Middle frontal gyrus (tissue), 1 donor: ENCODE measurements at regions not wholly inside any gene's neighbourhood (a gene's known extent, or its start where the extent isn't known, plus 50 kb on each side); places are given as distances from the start of the nearest gene placed in this dataset.

Source experiments
- DNase-seq: peaks from one replicate; pipeline ENCODE4 v3.0.0-alpha.2; 2015; ENCODE audit warnings: low spot score; ENCODE audit errors: extremely low spot score

DNA sequence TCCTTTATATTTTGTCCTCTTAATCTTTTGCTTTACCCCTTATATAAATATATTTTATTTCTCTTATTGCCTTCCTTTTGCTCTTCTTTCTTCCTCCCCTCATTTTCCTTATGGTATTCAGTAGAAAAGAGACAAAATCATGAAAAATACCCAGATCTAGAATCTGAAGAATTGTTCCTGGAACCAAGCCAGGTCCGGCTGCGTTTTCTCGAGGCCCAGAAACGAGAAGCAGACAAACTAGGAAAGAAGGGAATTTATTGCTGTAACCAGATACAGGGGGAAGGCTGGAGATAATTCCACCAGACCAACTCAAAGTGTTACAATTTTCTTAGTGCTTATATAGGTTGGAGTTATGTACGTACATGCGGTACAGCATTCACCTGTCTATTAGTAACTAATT, 328.7 kb downstream of the GABRG1 start:
- DNase-seq = no peak

GRCh38 chr4:45778514-45778913, 345.3 kb downstream of the GABRG1 start:
- DNase-seq = no peak

DNA sequence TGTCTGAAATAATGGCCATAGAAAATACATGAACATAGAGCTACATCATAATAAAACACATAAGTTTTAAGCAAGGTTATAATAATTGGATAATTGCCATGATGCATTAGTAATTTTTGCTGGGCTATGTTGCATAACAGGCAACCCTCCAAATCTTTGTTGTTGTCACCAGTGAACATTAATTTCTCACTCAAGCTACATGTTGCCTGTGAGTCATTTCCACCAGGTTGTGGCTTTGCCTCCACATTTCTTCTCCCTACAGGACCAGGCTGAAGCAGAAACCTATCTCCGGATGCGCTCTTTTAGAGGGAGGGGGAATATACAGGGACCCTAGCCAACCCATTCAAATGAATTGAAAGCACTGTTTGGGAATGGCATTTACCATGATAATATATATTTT, 347.7 kb downstream of the GABRG1 start:
- DNase-seq = no peak

- no peak for DNase-seq
Measured at GRCh38 chr4:45770958-45771357, 352.9 kb downstream of the GABRG1 start.

DNA sequence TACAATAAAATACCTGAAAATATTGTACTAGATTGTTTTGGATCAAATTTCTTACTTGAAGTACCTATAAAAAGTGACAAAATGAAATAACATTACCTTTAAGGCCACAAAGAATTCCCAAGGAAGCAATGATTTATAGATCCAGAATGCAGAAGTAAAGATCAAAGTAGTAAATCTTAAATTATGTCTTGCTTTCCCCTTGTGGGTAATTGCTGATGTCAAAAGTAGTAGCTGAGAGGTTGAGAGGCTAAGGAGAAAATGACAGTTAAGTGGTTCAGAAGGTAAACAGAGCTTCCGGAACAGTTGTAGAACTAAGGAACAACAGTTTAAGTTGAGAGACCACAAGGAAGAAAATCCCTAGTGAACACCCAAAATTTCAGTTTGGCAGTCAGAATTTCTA, 358.3 kb downstream of the GABRG1 start:
- DNase-seq = no peak

DNA sequence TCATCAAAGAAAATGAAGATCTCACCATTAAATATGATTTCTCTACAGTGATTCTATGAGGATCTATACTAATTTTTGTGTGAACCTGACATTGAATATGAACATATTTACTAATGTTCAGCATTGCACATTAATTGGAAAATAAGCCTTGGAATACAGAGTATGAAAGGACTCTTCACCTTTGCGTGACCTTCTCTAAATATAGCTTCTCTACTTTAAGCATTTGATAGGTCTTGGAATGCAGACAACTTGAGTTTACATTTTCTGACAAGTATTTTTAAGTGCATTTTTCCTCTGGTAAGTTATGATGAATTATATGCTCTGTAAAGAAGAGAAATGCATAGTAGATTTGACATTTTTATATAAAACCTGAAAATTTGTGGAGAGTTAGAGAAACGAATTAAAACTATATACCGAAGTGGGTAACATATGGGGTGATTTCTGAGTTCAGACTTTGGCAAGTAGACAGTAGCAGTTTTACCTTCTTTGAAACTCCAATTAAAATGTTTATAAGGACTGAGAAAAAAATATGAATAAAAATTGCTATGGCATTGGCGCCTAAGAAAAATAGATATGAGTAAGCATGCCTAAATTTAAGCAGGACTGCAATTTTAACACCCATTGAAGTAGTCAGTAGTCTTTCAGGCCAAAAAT, 371.9 kb downstream of the GABRG1 start:
- no peak for DNase-seq

DNA sequence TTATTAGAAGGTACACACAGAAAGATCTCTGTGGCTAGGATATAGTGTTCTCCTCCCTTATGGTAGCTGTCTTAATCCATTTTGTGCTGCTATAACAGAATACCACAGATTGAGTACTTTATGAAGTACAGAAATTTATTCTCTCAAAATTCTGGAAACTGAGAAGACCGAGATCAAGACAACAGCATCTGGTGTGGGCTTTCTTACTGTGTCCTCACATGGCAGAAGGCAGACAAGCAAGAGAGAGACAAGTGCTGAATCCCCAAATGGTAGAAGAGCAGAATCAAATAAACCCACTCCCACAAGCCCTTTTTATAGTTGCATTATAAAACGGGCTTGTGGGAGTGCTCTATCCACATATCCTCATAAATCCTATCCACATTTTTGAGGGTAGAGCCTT, 373.1 kb downstream of the GABRG1 start:
- DNase-seq = no peak

DNA sequence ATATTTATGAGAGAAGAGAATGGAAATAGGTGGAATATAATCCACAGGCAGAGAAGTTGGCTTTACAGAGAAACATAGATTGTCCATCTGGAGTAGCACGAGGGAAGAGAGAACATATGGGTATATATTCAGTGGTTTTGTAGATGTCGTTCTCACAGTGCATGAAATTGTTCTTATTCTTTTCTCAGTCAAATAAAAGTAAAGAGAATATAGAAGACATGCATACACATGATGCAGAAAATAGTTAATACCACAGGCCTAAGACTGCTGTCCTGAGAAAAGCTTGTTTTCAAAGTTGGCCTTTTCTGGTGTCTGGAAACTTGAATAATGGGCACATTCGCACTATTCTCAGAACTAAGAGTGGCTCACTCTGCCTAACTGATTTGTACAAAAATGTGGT, 378.1 kb downstream of the GABRG1 start:
- DNase-seq = no peak

DNA sequence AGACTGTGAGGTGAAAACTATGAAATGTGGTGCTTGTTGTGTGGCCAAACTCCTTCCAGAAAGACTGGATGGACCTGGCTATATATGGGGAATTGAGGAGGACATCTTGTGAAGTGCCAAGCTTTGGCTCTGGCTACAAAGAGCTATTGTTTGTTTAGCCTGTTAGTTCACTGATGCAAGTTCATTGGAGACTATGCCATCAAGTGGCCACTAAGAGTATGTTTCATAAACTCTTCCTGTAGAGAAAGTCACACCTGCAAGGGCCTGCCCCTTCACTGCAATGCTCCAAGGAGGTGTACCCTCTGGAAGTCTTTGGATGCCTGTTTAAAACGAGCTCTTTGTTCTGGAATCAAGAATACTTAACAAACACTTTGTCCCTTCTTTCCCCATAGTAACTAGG, 382.0 kb downstream of the GABRG1 start:
- no peak for DNase-seq

GRCh38 chr4:45732161-45732560, 391.7 kb downstream of the GABRG1 start:
- DNase-seq = no peak

DNA sequence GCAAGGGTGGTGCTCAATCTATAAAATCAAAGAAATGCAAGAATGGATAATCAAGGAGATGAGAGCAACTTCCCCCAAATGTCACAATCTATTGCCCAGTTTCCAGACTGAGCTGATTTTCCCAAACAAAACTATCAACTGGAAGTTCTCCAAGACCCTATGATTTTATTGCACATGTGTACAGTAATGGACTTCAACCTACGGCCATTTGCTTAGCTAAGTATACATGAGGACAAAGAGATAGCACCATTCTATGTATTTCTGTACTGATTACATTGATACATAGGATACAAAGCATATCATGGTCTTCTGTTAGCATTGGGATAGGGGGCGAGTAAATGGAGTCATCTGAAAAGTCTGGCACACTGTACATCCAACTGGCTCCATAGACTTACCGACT, 407.8 kb downstream of the GABRG1 start:
- DNase-seq = no peak

- DNase-seq = no peak
Measured at GRCh38 chr4:45713996-45714395, 409.9 kb downstream of the GABRG1 start.

DNA sequence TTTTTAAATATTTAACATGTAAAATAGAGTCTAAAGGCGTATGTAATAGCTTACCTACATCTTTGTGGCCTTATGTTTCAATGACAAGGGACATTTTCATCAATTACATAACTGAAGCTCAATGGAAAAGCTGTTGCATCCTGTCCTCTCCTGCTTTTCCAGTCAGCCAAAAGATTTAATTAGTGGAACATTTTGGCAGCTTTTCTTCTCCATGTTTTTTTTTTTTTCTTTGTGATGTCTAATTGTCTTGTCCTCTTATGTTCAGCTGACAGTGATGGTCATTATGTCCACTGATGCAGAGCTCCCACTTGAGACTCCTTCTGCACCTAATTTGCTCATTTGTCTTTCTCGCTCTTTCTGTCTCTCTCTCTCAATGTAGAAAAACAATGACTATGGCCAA, 422.2 kb downstream of the GABRG1 start:
- DNase-seq = no peak

DNA sequence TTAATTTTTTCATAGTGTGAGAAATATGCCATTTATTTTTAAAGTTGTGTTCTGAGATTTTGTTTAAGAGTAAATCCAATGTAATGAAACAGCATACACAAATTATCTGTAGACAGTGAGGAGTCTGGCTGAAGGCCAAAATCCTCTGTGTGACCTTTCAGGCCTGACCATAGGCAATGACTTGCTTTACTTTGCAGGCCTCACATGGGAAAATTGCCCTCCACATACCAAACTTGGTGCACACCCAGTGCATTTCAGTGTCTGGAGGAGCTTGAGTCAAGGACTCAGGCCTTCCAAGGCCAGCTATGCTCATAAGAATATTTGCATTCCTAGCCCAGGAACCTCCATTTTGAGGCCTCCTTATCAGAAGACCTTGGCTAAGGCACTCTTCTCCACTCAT, 430.1 kb downstream of the GABRG1 start:
- DNase-seq = no peak

DNA sequence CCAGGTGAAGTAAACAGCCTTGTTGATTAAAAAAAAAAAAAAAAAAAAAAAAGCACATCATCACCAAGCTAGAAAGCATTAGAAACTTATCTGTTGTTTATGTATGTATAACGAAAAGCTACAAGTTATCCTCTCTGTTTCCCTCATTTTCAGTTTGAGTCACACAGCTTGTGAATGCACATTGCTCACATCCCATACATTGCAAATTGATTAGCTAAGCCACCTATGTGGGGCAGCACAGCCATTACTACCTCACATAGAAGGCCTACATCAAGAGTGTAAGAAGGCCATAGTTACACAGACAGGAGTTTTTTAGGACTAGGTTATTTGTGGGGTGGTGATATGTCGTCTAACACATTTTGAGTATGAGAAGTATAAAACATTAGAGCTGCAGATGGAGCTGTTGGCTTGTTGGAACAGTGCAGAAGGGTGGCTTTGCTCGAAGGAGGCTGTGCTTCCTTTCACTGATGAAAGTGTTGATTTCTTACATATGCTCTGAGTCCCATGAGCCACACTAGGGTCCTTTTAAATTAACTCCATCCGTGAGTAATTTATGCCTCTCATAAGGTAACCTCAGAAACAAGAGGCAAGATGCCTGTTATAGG, 431.6 kb downstream of the GABRG1 start:
- no peak for DNase-seq

DNA sequence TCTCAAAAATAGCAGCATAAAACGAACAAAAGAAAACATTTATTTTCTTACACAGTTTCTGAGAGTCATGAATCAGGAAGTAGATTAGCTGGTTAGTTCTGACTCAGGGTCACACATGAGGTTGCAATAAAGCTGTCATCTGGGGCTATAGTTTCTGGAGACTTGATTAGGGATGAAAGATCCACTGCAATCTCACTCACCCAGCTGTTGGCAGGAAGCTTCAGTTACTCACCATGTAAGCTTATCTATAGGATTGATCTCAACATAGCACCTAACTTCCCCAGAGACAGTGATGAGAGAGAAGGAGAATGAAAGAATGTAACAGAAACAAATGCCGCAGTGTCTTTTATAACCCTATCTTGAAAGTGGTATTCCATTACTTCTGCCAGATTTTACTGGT, 435.5 kb downstream of the GABRG1 start:
- no peak for DNase-seq

DNA sequence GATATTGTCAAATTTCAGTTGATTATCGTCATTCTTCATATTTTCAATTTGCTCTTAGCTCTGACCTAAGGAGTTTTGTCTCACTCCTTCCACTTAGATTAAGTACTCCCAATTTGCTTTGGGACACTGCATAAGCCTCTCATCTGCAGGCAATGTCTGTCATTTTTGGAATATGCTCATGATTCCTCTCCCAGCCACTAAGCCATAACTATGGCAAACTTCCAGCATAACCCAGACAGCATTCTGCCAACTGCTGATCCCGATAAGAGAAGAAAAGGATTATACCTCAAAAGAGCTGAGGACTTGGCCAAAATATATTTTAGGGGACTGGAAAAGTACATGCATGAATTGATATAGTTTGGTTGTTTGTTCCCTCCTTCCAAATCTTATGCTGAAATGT, 444.4 kb downstream of the GABRG1 start:
- no peak for DNase-seq

DNA sequence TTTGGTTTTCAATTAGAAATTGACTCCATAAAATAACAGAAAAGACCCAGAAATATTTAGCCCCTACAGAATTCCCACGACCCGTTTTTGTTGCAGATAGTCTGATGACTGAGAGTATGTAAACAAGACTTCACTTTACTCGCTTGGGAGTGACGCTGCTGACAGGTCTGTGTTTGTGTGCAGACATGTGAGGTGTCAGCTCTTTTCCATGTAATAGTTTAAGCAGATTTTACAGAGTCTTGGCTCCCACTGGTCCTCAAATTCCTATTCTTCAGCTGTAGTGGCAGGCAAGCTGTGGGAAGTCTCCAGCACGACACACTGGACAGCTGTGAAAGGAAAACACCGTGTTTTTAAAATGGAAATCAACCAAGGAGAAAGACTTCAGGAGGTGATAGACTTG, 455.7 kb downstream of the GABRG1 start:
- no peak for DNase-seq

DNA sequence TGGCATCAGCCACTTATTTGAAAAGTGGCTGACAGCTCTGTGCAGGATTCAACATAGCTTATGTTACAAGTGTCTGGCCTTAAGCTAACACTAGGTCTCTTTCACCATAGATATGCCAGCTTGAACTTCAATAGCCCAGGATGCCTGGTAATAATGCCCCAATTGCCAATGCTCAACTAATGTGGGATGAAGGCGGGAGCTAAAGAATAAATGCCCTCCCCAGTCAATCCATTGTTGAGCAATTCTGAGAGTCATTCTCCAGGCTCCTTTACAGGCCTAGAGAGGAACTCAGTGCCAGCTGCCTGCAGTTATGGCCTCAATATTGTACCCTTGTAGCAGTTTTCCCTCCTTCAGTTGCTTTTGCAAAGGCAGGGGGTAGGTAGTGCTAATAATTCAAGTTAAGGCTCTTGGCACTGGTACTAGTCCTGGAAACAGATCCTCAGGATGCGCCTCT, 460.2 kb downstream of the GABRG1 start:
- DNase-seq = no peak

DNA sequence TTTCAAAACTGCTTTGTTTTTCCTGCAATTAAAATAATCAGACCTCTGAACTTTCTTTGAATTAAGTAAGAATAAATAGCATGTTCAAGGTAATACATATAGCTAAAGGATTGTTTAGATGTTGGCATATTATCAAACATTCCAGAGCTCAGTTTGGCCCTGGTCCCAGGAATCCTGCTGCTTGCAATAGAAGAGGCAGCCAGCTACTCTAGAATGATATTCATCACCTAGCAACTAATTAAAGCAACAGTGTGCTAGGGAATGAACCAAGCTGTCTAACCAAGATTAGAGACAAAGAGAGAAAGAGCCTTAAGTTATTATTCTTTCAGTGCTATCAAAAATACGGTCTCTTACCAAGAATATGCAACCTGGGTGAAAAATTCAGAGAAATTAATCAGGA, 460.9 kb downstream of the GABRG1 start:
- peak; percentile 53 for DNase-seq

GRCh38 chr4:45661893-45662292, 462.0 kb downstream of the GABRG1 start:
- DNase-seq = no peak

- DNase-seq = no peak
Measured at GRCh38 chr4:45650545-45650944, 473.3 kb downstream of the GABRG1 start.

DNA sequence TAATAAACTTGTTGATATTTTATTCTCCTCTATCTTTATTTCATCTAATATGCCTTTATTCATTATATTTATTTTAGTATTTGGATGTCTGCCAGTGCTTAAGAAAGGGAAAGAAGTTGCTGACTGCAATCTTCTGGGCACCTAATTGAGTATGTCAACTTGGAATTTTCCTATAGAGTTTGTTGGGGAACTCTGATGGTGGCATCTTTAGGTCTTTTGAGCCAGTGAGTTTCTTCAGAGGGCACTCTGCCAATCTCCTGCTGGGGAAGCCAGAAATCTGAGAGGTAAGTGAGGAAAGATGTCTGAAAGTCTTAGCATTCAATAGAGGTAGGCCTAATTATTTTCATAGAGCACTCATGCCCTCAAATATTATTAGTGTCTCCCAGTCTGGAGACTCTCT, 475.0 kb downstream of the GABRG1 start:
- DNase-seq = no peak

- DNase-seq = no peak
Measured at GRCh38 chr4:45647823-45648222, 476.0 kb downstream of the GABRG1 start.
